Stimulated activated CD8-positive, alpha-beta memory T cell treated with anti-CD3 and anti-CD28 coated beads, Interleukin-12 subunit alpha, Interleukin-12 subunit beta, amount 100 ng/mL, for 24 hours (primary cell): ENCODE measurements at regions not wholly inside any gene's neighbourhood (a gene's known extent, or its start where the extent isn't known, plus 50 kb on each side); places are given as distances from the start of the nearest gene placed in this dataset.

Experiments used
- DNase-seq: peaks from one replicate; pipeline ENCODE4 v3.0.0-alpha.2; 2020; ENCODE audit errors: extremely low read depth

DNA sequence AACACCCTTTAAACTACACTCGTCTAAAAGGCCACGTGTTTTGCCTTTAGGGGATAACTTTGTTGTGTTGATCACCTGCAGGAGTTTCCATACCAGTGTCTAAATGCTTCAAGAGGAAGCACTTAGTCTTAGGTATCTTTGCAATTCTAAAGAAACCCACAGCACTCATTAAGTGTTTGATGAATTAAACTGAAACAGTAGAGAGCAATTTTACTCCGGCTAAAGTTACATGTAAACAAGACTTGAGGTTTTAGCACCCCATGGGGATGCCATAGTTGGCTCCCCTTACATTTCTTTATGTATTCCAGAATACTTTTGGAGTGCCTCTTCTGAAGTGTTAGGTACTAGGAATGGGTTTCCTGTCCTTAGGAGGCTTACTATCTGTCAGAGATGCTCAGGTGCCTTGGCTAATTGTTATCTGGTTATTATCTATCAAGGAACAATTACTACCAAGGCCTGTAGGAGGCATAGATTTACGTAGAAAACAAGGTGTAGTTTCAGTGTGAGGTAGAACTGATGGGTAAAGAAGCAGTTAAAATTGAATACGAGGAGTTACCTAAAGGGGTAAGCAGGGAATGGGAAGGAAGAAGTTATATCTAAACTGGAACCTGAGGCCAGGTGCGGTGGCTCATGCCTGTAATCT, 176.8 kb upstream of the SAMSN1 start:
- no peak for DNase-seq

DNA sequence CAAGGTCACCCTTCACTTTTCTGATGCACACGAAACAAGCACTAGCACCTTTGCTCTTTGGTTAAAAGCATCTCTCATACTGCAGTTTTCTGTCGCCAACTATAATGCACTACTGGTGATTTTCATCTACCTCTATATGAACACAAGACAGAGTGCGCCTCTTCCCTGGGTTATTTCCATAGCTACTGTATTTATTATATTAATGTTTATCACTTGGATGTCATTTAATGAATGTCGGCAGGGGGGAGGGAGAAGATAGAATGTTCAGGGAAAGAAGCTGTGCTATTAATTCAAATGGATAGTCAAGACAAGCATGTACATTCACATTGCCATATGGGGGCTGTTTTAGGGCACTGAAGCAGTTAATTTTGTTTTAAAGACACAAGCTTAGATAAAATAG, 174.1 kb upstream of the SAMSN1 start:
- no peak for DNase-seq

DNA sequence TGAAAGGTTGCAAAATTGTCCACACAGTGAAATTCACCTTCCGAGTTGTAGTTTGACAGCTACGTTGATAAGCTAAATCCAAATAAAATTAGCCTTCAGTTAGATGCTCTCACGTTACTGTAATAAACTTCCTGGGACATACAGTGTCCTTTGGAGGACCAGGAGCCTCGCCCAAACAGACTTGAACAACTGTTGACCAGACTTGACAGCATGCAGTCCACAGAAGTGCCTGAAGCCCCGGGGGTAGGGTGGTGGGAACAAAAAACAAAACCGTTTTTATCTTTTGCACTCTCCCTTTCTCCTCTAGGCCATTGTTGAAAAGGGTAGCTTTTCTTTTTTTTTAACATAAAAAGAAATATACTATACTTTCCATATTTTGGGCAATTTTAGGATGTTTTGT, 172.8 kb upstream of the SAMSN1 start:
- DNase-seq, result no peak

DNA sequence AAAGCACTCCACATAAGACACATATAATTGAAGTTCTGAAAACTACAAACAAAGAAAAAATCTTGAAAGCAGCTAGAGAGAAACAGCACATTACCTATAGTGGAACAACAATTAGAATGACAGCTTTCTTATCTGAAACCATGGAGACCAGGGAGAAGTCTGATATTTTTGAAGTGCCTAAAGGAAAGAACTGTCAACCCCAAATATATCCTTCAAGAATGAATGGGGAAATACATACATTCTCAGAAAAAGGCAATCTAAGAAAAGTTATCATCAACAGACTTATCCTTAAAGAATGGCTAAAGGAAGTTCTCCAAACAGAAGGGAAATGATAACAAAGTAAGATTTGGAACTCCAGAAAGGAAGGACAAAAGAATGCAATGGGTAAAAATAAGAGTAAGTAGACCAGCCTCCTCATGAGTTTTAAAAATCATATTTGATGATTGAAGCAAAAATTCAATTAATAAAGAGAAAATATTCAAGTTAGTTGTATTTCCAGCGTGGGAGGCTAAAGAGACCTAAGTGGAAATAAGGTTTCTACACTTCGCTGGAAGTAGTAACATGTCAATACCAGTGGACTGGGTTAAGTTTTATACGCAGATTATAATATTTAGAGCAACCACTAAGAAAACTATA, 170.8 kb upstream of the SAMSN1 start:
- DNase-seq, result no peak

DNA sequence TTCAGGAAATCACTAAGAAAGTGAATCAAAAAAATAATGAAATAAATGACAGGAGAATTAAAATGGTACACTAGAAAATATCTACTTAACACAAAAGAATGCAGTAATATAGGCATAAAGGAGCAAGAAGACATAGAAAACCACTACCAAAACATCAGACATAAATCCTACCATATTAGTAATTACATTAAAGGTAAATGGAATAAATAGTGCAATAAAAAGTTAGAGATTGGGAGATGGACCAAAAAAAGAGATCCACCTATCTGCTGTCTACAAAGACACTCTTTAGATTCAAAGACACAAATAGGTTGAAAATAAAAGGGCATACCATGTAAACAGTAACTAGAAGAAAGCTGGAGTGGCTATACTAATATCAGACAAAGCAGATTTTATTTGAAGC, 167.0 kb upstream of the SAMSN1 start:
- no peak for DNase-seq

DNA sequence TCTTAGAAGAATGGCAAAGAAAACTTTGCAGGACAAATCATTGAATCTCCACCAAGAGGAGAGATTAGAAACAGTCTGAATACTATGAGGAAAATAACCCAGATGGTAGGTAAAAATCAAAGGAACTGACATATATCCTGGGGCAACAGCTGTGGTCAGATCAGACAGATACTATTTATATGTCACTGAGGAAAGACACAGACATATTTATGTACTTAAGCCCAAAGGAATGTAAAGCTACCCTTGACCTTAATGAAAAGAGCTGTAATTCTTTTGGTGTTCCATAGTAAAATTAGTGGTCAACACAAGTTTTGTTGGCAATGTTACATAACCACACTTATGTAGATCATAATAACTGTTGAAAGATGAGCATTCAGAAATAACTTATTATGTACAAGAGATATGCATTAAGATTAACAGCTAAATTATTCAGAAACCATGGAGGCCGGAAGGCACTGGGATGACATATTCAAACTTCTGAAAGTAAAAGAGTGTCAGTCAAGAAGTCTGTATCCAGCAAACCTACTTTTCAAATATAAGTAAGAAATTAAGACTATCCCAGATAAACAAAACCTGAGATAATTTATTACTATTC, 166.1 kb upstream of the SAMSN1 start:
- DNase-seq, result no peak

DNA sequence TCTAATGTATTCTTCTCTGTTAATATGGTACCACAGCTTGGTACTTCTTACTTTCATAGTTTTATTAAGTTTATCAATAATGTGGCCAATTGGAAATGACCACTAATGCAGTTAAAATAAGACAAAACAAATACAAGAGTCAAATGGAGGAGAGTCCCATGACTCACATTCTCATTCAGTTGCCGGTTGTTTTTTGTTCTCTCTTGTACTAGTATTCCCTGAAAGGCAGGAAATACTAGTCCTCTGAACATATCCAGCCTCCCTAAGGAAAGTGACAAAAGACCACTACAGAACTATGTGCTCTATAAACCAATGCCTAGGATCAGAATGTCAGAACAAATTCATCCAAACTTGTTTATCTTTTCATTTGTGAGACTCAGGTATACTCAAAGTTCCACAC, 165.2 kb upstream of the SAMSN1 start:
- DNase-seq, result no peak

DNA sequence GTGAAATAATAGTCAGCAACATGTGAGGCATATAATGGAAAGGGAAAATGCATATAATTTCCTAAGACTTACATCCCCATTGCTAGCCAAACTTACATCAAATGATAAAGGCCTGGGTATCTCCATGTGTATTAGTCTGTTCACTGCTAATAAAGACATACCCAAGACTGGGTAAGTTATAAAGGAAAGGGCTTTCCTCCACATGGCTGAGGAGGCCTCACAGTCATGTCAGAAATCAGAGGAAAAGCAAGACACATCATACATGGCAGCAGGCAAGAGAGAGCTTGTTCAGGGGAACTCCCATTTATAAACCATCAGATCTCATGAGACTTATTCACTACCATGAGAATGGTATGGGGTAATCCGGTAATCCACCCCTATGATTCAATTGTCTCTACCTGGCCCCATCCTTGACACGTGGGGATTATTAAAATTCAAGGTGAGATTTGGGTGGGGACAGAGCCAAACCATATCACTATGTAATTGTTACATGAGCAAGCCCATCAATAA, 161.5 kb upstream of the SAMSN1 start:
- DNase-seq, result no peak

DNA sequence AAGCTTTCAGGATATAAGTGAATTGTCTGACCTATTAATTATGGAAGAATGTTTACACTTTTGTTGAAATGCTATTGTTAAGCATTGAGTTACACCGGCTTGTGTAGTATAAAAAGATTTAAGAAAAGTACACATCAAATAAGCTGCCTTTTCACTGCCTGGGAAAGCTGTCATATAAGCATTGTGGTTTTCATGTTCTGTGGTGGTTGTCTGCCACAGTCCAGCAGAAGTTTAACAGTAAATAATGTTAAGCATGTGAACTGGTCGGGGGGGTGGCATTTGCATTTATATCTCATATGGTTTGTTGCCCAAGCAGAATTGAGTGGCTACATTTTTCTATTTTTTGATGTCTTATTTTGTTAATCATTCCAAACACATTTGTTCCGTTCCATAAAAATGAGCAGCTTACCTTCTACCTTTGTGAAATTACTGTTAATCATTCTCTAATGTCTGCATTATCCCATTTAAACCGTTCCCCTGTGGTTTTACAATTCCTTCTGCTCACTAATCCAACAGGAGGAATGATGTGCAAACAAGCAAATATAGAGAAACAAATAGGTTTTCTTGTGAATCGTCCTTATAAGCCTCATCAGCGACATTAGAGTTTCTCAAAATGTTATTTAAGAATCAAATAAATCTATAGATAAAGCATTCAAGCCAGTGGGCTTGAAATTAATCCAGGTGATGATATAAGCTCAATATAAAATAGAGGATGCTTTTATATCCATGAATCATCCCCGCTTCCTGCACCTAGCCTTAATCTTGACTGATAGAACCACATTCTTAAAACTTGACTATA, 160.8 kb upstream of the SAMSN1 start:
- DNase-seq, result no peak

DNA sequence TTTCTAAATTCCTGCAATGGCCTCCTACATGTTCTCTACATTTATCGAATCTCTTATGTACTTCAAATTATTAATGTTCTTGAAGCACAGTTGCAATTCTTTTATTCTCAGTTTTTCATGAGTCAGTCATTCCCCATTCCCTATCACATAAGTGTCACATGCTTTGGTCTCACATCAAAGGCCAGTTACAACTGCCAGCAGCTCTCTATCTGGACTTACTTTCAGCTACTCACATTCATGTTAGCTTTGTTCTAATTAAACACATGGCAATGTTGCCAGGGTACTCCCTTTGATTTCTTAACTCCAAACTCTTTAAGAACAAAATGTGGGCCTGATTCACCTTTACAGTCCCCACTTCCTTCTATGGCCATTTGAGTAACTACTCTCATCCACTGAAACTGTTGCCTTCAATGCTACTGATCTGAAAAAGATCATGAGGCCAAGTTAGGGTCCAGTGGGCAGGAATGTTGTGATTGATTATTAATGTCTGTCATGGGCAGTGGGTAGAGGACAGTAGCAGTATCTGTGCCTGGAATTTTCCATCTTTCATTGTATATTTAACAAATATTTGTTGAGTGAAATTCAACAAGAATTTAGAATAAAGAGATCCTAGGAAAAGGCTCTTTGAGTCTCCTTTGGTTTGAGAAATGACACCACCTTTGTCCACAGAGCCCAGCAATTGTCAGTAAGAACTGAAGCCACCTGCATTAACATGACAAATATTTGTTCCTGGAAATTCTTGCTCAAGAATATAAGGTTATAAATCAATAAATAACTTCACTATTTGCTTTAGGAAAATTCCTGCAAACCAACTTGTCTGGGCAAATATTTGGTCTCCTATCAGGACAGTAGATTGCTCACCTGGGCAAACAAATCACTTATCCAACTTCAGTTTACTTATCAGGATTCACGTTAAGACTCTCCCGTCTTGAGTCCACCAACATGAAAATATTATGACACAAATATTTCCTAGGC, 153.6 kb upstream of the SAMSN1 start:
- DNase-seq, result no peak

DNA sequence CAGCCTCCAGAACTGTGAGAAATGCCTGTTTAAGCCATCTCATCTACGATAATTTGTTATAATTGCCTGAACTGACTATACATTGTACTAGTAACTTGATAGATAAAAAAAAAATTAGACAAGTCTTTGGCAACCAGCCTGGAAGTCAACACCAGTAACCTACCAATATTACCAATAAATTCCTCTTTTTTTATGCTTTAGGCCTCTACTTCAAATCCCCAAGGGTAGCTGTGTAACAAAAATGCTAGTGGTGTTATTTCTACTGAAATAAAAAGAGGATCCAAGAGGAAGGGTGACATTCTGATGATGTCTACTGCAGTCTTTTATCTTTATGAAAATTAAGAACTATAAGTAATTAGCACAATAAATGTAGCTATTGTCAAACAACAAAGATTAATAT, 151.7 kb upstream of the SAMSN1 start:
- DNase-seq, result no peak

DNA sequence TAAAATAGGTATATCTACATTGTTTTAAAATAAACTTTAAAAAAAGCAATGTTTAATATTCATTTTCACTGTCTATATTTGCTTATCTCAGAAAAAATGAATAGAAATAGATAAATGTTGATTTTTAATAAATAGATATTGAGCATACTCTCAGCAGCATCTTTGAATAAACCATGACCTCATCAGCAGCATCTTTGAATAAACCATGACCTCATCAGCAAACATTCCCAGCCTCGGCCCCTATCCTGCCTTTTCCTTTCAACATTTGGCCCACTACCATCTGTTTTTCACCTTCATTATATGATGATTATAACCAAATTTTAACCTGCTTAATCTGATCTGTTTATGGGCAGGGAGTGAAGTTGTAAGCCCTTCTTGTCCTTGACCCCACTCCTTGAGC, 148.7 kb upstream of the SAMSN1 start:
- no peak for DNase-seq

DNA sequence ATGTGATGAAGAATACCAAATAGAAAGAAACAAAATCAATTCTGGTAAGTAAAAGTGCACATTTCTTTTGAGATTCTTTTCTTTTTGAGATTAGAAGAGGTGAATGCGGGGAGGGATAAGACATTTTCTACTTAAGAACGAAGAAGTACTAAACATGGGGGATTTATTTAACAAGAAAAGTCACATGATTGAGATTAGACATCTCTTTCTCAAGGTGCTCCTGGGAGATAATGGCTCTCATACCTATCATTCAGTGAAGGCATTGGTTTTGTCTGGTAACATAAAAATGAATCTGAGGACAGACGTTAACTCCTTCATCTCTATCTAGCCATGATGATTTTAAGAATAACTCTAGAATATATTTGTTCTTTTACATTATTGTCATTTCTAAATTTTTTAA, 147.9 kb upstream of the SAMSN1 start:
- no peak for DNase-seq

DNA sequence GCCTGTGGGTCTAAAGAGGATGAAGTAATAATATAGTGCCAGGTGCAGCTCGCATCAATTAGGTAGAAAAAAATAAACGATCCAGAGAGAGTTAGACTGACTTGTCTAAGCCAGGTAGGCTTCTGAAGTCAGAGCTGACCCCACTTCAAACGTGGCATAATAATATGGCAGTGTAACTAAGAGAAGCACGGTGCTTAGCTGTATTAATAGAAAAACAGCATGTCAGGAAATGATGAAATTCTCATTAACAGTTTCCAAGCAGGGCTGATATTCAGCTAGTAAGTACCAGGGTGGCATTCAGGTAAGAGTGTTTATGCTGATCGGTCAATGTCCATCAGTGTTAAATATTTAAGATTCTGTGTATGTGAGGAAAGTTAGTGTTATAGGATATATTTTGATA, 145.8 kb upstream of the SAMSN1 start:
- no peak for DNase-seq

DNA sequence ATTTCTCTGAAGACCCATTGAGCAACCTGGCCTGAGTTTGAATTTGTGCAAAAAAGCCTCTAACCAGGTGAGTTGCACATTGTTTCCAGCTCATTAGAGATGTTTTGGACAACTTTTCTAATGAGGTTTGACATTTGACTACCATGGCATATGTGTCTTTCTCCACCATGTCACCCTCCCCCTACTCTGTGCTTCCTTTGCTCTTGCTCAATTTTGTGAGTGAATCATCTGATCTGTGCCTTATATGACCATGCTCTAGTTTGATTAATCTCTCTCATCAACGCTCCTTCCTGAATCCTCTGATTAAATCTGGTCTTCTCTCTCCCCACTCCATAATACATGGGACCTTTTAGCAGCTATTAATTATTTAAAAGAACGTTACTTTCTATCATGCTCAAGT, 144.8 kb upstream of the SAMSN1 start:
- DNase-seq, result no peak

DNA sequence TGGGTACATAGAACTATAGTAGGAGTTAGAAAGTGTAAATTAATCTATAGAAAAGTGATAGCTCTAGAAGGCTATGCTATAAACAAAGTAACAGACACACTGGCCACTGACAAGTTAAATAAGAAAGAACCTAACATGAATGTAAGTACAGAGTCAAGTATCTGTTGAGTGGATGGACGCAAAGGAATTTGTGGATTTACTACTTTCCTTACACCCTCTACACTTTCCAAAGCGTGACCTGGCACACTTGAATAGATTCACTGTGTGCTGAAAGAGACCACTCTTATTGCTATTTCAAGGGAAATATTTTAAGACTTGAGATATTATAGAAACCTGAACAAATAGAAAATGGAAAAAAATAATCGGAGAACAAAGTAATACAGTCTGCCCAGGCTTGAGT, 142.8 kb upstream of the SAMSN1 start:
- no peak for DNase-seq

DNA sequence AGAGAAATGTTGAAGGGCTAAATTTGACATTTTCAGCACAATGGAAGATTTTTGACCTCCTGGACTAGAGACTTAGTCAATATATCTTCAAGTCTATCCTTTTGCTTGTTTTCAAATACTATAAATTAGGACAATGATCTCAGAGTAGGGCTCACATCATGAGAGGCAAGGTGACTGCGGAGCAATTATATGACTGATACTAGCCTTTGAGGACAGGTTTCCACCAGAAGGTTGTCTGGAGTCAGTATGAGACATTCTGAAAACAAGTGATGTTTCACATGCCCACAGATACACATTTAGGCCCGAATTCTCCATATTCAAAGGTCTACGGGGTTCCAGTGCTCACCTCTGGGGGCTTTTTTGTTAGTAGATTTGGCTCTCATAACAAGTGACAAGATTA, 142.3 kb upstream of the SAMSN1 start:
- DNase-seq, result no peak

DNA sequence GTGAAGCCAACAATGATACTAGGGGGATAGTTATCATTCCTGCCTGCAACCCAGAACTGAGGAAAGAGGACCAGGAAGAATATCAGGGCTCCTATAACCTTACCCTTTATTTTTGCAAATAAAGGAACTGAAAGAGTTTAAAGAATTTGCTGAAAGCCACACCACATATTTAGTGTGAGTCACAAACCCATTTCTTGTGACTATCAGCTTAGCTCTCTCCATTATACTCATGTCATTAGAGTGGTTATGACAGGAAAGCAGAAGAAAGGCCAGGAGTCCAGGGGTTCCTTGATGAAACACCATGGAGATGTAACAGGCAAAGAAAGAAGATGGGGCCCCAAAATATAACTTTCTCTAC, 141.1 kb upstream of the SAMSN1 start:
- DNase-seq, result no peak

DNA sequence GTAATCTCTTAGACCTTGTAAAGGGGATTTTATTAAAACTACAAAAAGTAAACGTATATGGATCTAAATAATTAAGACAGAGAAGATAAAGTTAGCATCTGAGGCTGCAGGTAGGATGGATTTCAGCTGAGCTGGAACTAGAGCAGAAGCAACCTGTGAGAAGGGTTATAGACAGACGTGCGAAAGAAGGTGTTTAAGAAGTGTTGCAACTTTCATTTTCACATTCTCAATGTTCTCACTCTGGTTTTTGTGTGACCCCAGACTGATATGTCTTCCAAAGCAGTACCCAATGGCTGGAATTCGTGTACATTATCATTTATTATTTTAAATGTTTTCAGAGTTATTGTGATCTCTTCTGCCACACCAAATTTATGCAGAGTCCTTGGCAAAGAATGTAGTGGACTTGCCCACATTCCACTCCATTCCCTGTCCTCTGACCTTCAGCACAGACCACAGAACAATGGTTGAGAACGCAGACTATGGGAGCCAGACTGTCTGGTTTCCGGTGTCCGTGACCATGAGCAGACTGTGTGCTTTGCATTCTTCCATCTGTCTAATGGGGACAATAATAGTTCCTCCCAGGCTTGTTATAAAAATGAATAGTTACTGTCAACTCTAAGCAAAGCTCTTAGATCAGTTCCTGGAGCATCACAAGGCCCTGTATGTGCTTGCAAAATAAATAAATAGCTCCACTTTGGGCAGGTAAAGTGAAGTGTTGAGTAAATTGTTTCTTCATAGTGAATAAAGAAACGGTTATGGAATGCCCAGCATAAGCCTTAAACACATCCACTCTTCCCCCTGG, 140.6 kb upstream of the SAMSN1 start:
- no peak for DNase-seq

DNA sequence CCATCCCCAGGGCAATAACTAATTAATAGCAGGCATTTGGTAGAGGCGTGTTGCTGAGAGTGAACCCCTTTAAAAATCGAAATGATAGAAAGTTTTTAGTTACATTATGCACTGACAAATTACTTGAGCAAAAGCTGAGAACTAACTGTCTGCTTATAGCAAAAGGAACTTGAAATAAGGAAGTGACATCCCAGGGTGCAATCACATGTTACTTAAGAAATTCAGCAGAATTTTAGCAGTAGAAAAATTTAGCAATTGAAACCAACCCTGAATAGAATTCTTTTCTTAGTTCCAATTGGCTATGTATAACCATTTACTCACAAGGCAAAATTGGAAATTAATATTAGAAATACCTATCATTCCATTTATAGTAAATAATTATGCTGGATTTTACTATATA, 139.5 kb upstream of the SAMSN1 start:
- no peak for DNase-seq

DNA sequence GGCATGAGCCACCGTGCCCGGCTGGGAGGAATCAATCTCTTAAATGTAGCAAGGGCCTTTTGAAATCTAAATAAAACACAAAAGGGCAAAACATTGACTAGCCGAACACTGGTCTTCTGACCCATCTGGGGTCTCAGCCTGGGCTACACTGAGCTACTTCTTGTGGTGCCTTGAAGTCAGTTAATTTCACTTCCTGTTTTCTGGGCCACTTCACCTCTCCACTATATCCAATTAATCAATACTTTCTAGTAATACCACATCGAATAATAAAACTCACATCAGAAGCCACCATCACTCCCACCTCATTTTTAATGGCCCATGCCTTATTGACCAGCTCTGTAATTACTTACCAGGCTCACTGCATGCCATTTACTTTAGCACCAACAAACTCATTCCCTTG, 138.0 kb upstream of the SAMSN1 start:
- DNase-seq, result no peak
